H1 (cell line): ENCODE measurements at regions not wholly inside any gene's neighbourhood (a gene's known extent, or its start where the extent isn't known, plus 50 kb on each side); places are given as distances from the start of the nearest gene placed in this dataset.

ENCODE experiments used
- CBX5 ChIP-seq: fragments of 300-800, 300-1000 bp; sonication (generic); IDR thresholded peaks from 2 replicates; pipeline ENCODE4 v1.7.1; 2016; ENCODE audit warnings: antibody characterized with exemption, low read length, low read depth
- CEBPB ChIP-seq: IDR thresholded peaks from 2 replicates; pipeline ENCODE4 v1.6.1; 2012; ENCODE audit warnings: low read depth, low read length
- FOSL1 ChIP-seq: IDR thresholded peaks from 2 replicates; pipeline ENCODE4 v1.6.1; 2011; ENCODE audit warnings: mild to moderate bottlenecking, low read depth, low read length, moderate library complexity; ENCODE audit not compliant: insufficient read depth
- HDAC6 ChIP-seq: IDR thresholded peaks from one replicate; pipeline ENCODE4 v1.7.1; 2012; ENCODE audit warnings: low read depth, mild to moderate bottlenecking, inconsistent platforms, low read length, moderate library complexity
- KDM5A ChIP-seq: fragments of 200-600 bp; IDR thresholded peaks from 2 replicates; pipeline ENCODE4 v1.7.1; 2012; ENCODE audit warnings: mild to moderate bottlenecking, low read length, inconsistent platforms, mixed read lengths
- NANOG ChIP-seq: IDR thresholded peaks from 2 replicates; pipeline ENCODE4 v1.6.1; 2011; ENCODE audit warnings: low read length, low read depth, mild to moderate bottlenecking, inconsistent platforms; ENCODE audit not compliant: insufficient read depth, poor library complexity, severe bottlenecking
- POU5F1 ChIP-seq: IDR thresholded peaks from 2 replicates; pipeline ENCODE4 v1.6.1; 2011; ENCODE audit warnings: low read depth, mild to moderate bottlenecking, low read length, moderate library complexity
- RBBP5 ChIP-seq: IDR thresholded peaks from 2 replicates; pipeline ENCODE4 v1.7.1; 2012; ENCODE audit warnings: low read depth, mild to moderate bottlenecking, inconsistent platforms, low read length, moderate library complexity, borderline replicate concordance
- ZNF274 ChIP-seq: IDR thresholded peaks from 2 replicates; pipeline ENCODE4 v1.7.0; 2012; ENCODE audit warnings: low read length, borderline replicate concordance; ENCODE audit errors: extremely low read depth

DNA sequence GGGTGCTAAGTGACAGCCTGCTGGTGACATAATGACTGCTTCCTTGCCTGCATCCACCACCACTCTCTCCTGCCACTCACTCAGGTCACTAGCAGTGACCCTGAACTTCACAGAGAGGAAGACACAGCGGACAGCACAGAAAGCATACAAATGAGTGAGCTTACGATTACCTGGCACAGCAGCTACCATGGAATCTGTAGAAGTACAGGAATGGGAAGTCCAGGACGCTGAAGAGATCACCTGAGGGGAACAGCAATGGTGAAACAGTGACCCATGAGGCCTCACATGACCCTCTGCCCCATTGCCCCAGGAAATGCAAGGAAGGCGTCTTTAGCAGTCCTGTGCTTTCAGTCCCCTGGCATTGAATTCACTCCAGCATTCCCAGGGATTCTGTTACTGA lies 96.7 kb upstream of the RIOK3 start (continued):
- TF ChIP-seq RBBP5 (no peak), NANOG (no peak), CBX5 (no peak), CEBPB (no peak), HDAC6 (no peak), KDM5A (no peak), ZNF274 (no peak), FOSL1 (no peak), POU5F1 (no peak)
- TF ChIP-seq, all 59 proteins: peak for 0
